Prostate gland (tissue), 2 donors: ENCODE measurements at regions not wholly inside any gene's neighbourhood (a gene's known extent, or its start where the extent isn't known, plus 50 kb on each side); places are given as distances from the start of the nearest gene placed in this dataset.

ENCODE experiments used
- POLR2A ChIP-seq: fragments of 450-650 bp; IDR thresholded peaks from one replicate; pipeline ENCODE4 v1.6.1; 2016; ENCODE audit warnings: antibody characterized with exemption, mild to moderate bottlenecking
- POLR2AphosphoS5 ChIP-seq: sonication (generic); formaldehyde crosslinking; IDR thresholded peaks from one replicate; pipeline ENCODE4 v1.6.1; 2017; ENCODE audit warnings: antibody characterized with exemption
- TF ChIP-seq, protein P1 (sequence below), 4 experiments: fragments of 200-600 bp in 2 of 4; fragments of 450-650 bp in 2 of 4; sonication (generic) in 2 of 4; IDR thresholded peaks; 1 replicate in 3 of 4; 2 replicates in 1 of 4; pipeline ENCODE4 v1.5.1; 2016 to 2019; ENCODE audit warnings: antibody characterized with exemption in 4 of 4, mild to moderate bottlenecking in 2 of 4, moderate library complexity in 2 of 4

DNA sequence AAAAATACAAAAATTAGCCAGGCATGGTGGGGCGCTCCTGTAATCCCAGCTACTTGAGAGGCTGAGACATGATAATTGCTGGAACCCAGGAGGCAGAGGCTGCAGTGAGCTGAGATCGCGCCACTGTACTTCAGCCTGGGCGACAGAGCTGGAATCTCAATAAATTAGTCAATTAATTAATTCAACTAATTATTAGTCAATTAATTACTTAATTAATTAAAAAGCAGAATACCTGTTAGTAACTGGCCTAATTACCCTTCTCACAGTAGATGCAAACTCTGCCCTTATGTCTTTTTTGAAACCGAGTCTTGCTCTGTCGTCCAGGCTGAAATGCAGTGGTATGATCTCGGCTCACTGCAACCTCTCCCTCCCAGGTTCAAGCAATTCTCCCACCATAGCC, 261.2 kb downstream of the ASMT start:
- TF ChIP-seq POLR2A (no peak), POLR2AphosphoS5 (no peak)
- TF ChIP-seq, protein P1, sequence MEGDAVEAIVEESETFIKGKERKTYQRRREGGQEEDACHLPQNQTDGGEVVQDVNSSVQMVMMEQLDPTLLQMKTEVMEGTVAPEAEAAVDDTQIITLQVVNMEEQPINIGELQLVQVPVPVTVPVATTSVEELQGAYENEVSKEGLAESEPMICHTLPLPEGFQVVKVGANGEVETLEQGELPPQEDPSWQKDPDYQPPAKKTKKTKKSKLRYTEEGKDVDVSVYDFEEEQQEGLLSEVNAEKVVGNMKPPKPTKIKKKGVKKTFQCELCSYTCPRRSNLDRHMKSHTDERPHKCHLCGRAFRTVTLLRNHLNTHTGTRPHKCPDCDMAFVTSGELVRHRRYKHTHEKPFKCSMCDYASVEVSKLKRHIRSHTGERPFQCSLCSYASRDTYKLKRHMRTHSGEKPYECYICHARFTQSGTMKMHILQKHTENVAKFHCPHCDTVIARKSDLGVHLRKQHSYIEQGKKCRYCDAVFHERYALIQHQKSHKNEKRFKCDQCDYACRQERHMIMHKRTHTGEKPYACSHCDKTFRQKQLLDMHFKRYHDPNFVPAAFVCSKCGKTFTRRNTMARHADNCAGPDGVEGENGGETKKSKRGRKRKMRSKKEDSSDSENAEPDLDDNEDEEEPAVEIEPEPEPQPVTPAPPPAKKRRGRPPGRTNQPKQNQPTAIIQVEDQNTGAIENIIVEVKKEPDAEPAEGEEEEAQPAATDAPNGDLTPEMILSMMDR (IDR thresholded peaks at IDR 0.05), result no peak
